ENCODE measurements at regions not wholly inside any gene's neighbourhood (a gene's known extent, or its start where the extent isn't known, plus 50 kb on each side); places are given as distances from the start of the nearest gene placed in this dataset.
"Not testable (repeated sequence)": the region's sequence is repeated elsewhere in the genome, so short reads cannot be mapped to it uniquely, and the experiment has no call there.

DNA sequence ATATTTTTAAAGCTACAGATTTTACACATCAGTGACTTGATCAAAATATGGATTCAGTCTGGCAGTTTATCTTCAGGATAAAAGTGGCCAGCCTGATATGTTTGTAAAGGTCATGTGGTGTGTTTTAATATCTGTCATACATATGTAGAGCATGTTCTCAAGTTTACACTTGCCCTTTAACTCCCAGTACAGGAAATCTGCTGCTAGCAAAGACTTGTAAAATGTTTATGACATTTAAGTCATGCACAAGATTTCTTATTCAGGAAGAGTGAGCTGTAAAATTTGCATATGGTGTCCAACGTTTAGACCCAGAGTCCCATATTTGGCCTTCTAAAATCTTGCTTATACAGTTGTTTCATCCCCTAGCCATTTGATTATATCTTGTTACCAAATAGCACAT lies 197.5 kb upstream of the FLRT2 start:
- DNase-seq, result no peak

DNA sequence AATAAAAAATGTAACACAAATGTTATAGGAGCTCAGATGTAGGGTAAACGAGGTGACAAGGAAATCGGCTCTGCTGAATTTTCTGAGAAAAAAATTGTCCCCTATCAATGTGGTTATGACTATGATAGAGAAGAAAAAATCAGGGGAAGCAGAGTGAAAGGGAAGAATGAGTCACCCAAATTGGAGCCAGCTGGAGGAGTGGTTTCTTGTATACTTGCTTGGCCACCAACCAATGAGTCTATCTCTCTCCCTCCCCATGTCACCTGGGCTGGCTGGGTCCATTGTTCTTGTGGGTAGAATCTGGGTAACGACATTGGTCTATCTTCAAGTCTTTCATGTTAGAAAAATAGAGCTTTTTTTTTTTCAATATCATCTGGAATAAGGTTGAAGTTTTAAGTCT lies 196.6 kb upstream of the FLRT2 start:
- no peak for DNase-seq

DNA sequence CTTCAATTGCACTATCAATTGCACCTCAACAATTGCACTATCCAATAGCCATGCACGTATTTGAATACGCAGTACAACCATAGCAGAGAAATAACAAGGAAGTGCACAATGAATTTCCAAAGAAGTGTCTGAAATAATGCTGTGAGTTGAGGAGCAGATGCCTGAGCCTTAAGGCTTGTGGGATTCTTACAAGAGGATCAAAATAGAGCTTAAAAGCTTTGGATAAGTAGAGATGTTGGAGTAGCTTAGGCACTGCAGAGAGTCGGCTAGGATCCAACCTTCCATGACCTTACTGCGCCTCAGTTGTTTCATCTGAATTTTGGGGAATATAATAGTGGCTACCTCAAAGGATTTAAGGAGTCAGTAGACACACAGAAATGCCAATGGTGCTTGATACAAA lies 196.1 kb upstream of the FLRT2 start:
- DNase-seq, result no peak

DNA sequence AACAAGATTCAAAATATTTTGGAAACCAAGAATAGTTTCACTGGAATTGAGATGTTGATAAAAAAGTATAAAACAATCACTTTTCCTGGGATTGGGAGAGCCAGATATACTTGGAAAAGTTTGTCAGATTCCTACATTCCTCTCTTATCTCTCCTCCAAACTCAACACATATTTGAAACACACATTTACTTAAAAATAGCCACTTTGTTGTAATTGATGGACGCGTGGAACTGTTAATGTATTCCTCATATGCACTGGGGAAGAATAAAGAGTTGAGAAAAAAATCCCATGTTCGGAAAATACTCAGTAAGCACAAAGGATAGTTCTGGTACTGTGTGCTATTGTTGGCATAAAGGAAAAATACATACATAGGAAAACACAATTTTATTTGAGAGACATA lies 195.6 kb upstream of the FLRT2 start:
- no peak for DNase-seq

- no peak for DNase-seq
These were observed 193.7 kb upstream of the FLRT2 start for GRCh38 chr14:85336257-85336656.

DNA sequence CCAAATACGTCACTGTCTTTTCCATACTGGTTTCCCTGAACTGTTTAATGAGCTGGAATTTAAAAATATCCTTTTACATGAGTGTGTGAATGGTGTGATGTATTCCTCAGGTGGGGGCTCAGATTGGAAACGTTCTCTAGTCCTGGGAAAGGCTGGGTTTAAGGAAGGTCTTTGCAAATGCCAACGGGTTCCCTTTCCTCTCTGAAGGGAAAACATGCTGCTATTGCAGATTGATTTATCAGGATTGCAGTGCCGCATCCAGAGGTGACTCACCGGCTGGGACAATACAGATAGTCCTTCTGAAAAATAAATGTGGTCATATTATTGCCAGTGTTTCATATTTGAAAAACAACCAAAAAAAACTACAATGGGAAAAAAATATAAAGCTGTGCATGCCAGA lies 193.1 kb upstream of the FLRT2 start:
- no peak for DNase-seq

GRCh38 chr14:85338895-85339294 lies 191.0 kb upstream of the FLRT2 start:
- no peak for DNase-seq

- DNase-seq, result no peak
These were observed 186.9 kb upstream of the FLRT2 start for GRCh38 chr14:85342858-85343607.

GRCh38 chr14:85344171-85344570 lies 185.8 kb upstream of the FLRT2 start:
- DNase-seq, result no peak

- no peak for DNase-seq
These were observed 184.9 kb upstream of the FLRT2 start for GRCh38 chr14:85344847-85345570.

- no peak for DNase-seq
These were observed 179.3 kb upstream of the FLRT2 start for GRCh38 chr14:85350667-85351066.

DNA sequence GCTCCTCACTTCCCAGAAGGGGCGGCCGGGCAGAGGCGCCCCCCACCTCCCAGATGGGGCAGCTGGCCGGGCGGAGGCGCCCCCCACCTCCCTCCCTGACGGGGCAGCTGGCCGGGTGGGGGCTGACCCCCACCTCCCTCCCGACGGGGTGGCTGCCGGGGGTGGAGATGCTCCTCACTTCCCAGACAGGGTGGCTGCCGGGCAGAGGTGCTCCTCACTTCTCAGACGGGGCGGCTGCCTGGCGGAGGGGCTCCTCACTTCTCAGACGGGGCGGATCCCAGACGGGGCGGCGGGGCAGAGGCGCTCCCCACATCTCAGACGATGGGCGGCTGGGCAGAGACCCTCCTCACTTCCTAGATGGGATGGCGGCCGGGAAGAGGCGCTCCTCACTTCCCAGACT lies 177.4 kb upstream of the FLRT2 start:
- not testable (repeated sequence) for DNase-seq

DNA sequence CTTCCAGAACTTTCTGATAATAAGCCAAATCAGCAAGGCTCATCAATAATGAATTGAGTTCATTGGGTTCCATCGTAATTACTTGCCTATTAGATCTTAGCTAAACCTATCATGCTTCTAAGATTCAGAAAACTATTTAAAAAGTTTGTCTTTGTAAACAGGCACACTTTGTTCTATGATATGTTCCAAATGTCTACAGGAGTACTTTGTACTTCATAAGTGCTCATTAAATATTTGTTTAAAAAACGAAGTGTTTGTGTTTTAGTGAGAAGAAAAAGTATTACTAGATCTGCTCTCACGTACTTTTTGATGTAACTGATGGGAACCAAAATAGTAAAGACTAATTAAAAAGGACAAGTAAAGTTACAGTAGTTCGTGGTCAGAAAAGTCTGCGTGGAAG lies 172.8 kb upstream of the FLRT2 start:
- no peak for DNase-seq

DNA sequence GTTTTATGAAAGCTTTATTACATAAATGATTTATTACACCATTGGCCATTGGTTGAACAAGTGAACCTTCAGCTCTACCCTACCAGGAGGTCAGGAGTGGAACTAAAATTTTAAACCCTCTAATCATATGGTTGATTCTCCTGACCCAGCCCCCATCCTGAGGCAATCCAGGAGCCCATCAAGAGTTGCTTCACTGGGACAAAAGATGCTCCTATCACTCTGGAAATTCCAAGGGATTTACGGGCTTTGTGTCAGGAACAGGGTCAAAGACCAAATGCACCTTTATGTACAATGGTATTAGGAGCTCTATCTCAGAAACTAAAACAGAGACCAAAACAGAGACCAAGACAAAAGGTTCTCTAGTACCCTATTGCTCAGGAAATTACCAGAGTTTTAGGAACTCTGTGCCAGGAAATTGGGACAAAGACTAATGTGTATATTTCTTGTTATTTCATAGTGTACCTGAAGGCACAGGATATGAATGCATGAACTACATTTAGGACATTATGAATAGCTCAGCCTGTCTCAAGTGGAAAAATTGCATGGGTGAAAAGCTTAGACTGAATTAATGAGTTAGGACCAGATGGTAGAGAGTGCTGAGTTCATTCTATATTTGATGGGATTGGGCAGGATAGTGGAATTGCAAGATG lies 171.7 kb upstream of the FLRT2 start:
- DNase-seq, result no peak

- no peak for DNase-seq
These were observed 170.4 kb upstream of the FLRT2 start for GRCh38 chr14:85359505-85359904.

DNA sequence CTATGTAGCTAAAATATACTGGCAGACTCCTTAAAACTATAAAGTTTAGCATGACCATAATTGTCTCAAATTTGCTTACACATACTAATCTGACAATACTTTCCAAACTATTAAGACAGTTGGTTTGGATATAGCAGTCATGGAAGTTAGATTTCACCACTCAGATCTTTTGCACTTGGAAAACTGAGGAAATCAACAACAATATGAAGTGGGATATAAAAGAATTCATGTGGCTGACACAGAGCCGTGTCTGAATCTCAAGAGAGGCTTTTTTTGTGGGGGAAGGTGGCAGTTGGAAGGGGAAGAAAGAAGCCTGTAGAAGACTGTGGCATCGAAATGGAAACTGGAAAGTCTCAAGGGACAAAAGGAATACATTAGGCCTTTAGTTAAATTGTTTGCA lies 166.6 kb upstream of the FLRT2 start:
- DNase-seq, result no peak

DNA sequence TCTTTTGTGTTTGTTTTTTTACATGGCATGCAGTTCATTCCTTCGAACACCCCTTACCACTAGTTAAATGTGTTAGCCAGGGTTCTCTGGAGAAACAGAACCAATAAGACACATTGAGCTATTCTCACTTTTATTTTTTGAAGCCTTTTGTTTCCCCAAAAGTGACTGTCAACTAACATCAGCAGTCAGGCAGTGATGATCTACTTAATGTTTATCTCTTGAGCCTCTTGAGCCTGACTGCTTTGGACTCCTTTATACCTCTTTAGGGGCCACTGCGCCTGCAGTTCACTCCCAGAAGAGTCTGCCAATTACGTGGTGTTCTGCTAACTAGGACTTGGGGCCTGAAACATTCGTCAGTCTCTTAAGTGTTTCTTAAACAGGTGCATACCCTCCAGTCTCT lies 163.7 kb upstream of the FLRT2 start:
- no peak for DNase-seq

DNA sequence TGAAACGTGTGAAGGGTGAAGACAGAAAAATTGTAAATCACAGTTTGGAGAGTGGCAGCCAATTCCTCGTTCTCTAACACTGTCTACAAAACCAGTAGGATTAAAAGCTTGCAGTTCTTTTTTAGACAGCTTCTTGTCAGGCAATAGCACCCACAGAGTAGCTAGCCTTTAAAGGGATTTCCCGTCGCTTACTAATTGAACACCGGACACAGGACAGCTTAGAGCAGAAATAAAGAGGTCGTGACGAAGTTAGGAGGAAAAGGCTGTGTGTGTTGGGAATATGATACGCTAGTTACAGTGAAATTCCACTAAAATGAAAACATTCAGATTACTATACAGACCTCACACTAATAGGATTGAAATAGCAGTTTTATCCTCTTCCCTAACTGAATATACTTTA lies 149.1 kb upstream of the FLRT2 start:
- DNase-seq, result no peak

- DNase-seq, result no peak
These were observed 147.6 kb upstream of the FLRT2 start for GRCh38 chr14:85382341-85382740.

DNA sequence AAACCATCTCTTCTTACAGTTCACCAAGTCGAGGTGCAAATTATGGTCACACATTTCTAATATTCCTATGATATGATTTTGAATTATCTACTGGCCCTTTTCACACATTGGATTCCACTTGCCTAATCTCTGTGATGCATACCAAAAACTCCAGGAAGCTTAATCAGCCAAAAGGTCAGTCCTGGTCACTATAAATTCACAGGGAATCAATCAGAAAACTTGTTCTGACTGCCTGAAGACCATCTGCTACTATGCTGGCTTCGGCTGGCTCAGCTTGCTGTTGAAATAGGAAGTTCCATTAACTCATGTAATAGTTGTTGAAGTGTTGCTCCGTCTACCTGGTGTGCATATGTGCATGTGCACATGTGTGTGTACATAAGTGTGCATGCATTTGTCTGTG lies 142.8 kb upstream of the FLRT2 start:
- DNase-seq, result no peak

DNA sequence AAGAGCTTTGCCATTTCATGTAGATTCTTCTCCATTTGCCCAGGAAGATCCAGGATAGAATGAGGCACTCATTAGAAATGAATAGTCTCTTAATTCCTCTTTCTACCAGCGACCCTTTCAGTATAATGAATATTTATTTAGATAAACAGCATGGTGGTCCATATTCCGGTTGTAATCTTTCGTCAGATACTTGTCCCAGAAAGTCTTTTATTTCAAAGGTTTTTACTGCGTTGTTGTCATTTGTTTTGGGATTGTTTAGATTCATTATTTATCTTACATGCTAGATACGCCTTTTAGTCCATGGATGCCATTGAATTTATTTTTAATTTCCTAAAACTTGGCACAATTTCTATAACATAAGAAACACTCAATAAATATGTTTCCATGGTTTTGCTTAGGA lies 139.7 kb upstream of the FLRT2 start:
- no peak for DNase-seq

DNA sequence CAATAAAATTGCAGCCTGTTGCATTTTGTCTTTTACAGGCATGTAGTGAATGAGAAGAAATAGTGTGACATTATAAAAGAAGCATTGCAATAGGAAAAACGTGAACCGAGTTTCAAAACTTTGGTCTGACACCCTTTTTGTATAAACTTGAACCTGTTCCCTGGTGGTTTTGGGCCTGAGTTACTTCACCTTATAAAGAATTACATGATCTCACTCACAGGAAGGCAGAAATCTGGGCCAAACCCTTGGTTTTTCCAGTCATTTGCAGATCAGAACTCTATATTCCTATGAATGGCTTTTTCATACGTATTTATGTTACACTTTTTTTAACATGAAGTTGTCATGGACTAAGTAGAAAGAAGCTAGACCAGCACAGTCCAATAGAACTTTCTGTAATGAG lies 138.5 kb upstream of the FLRT2 start:
- DNase-seq, result no peak

DNA sequence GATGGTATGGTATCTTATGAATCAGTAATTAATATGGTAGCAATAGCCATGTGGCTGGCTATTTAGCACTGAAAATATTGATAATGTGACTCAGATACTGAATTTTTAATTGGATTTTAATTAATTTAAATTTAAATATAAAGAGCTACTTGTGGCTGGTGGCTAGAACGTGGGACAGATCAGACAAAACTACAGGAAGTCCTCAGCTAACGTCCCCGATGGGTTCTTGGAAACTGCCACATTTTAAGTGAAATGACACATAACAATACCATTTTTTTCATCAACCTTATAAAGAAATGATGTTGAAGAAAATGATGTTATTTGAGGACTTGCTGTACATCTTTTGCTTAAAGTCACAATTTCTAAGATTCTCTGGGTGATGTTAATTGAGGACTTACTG lies 138.1 kb upstream of the FLRT2 start:
- no peak for DNase-seq

DNA sequence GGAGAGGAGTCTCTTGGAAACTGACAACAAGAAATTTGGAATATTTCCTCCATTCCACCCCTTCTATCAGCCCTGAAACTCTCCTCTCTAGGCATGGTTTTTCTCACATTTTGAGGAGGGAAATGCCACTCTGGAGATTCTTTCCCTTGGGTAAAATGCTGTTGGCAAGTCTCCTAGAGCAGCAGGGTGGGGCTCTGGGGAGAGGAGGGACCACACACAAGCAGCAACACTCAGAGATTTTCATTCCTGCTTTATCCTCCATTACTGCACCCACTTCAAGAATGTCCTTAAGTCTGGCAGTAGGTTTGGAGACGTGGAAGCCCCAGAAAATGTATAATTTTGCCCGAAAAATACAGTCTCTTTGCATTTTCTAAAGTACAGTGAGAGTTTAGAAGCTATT lies 130.8 kb upstream of the FLRT2 start:
- DNase-seq, result no peak

All from stimulated activated CD8-positive, alpha-beta memory T cell treated with anti-CD3 and anti-CD28 coated beads, Interleukin-4, amount 100 ng/mL, for 48 hours (primary cell).